Muscle of leg (tissue), 3 donors: ENCODE measurements at regions not wholly inside any gene's neighbourhood (a gene's known extent, or its start where the extent isn't known, plus 50 kb on each side); places are given as distances from the start of the nearest gene placed in this dataset.
"Not testable (repeated sequence)": the region's sequence is repeated elsewhere in the genome, so short reads cannot be mapped to it uniquely, and the experiment has no call there.

Experiments used
- DNase-seq: peaks from one replicate; pipeline ENCODE4 v3.0.0; 2013
- H3K27ac ChIP-seq: one replicate; pipeline ENCODE4 v1.5.1; 2013; ENCODE audit warnings: mild to moderate bottlenecking, low read length, control low read depth
- H3K27me3 ChIP-seq: one replicate; pipeline ENCODE4 v1.6.1; 2013; ENCODE audit warnings: low read length; ENCODE audit not compliant: control insufficient read depth, insufficient read depth
- H3K36me3 ChIP-seq: one replicate; pipeline ENCODE4 v1.6.1; 2013; ENCODE audit warnings: low read length; ENCODE audit not compliant: control insufficient read depth, insufficient read depth
- H3K4me1 ChIP-seq: one replicate; pipeline ENCODE4 v1.6.1; 2013; ENCODE audit warnings: low read length; ENCODE audit not compliant: control insufficient read depth, insufficient read depth
- H3K4me3 ChIP-seq: one replicate; pipeline ENCODE4 v1.5.1; 2013; ENCODE audit warnings: low read length, control low read depth
- H3K9me3 ChIP-seq: replicated peaks from 2 replicates; pipeline ENCODE4 v1.6.1; 2013; ENCODE audit warnings: low read depth, low read length; ENCODE audit not compliant: control insufficient read depth
- WGBS: methylation state at CpG from one replicate; pipeline ENCODE4 v1.1.5; 2013; ENCODE audit warnings: missing lambda C conversion rate; ENCODE audit not compliant: insufficient coverage; 5-methylcytosine and 5-hydroxymethylcytosine counted together

- 91% methylated on average over 5 of the region's 14 CpGs for WGBS
- H3K27me3 ChIP-seq, DNase-seq, H3K27ac ChIP-seq, H3K4me3 ChIP-seq, H3K9me3 ChIP-seq, H3K36me3 ChIP-seq, H3K4me1 ChIP-seq: not testable (repeated sequence)
Measured at GRCh38 chr1:121538148-121538547, 353.4 kb downstream of the SRGAP2C start.

- no peak for DNase-seq
- no CpG with 5 or more reads among the region's 2 CpGs for WGBS
Measured at GRCh38 chr1:121538943-121539575, 354.3 kb downstream of the SRGAP2C start.

DNA sequence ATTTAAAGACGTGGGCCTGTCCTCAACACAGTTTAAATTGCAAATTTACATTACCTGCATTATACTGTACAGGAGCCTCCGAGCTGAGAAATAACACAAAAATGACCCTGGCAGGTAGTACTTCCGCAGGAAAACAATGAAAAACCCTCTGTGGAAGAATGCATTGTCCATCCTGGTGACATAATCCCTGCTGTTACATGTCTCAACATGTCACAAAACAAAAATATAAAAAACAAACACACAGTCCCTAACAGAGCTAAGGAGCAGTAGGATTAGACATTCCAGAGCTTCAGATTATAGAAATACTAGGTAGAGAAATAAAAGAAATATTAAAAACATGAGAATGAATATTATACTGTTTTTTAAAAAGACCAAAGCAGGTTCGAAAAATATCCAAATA lies 359.2 kb downstream of the SRGAP2C start:
- WGBS: no CpG with 5 or more reads among the region's 4 CpGs
- H3K9me3 ChIP-seq, H3K27me3 ChIP-seq, H3K36me3 ChIP-seq, DNase-seq, H3K4me1 ChIP-seq, H3K27ac ChIP-seq, H3K4me3 ChIP-seq: not testable (repeated sequence)

More at GRCh38 chr1:121538943-121539575, 354.3 kb downstream of the SRGAP2C start:
- H3K9me3 ChIP-seq: no peaks in the 10 kb centered on the region
- no peaks in the 10 kb centered on the region for H3K36me3 ChIP-seq
- no peaks in the 10 kb centered on the region for H3K4me1 ChIP-seq
- H3K27ac ChIP-seq: no peak overlapping the region
- H3K4me3 ChIP-seq: no peak overlapping the region
- H3K27me3 ChIP-seq: no peaks in the 10 kb centered on the region

DNA sequence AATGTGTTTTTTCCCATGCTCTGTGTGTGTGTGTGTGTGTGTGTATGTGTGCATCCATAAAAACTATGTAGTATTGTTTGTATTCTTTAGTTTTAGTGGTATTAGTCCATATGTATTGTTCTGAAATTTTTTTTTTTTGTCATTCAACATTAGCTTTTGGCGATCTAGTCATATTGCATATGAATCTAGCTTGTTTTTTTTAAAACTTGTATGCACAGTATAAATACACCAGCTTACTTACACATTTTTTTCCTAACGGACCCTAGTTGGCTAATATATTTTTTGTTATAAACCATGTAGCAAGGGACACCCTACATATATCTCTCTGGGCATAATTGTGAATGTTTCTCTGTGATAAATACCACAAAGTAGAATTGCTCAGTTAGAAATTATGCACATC lies 359.7 kb downstream of the SRGAP2C start:
- no CpG with 5 or more reads among the region's 2 CpGs for WGBS
- H3K36me3 ChIP-seq: no peaks in the 10 kb centered on the region

GRCh38 chr1:121545899-121546298 lies 361.1 kb downstream of the SRGAP2C start:
- H3K27me3 ChIP-seq: not testable (repeated sequence)
- no CpG with 5 or more reads among the region's 3 CpGs for WGBS

More for the DNA sequence above, 359.7 kb downstream of the SRGAP2C start:
- Histone ChIP-seq H3K27me3 (no peaks in the 10 kb centered on the region), H3K4me1 (no peaks in the 10 kb centered on the region), H3K4me3 (no peak overlapping the region), H3K27ac (no peak overlapping the region), H3K9me3 (no peaks in the 10 kb centered on the region)
- no peak for DNase-seq

GRCh38 chr1:121546830-121547591 lies 362.2 kb downstream of the SRGAP2C start:
- no peaks in the 10 kb centered on the region for H3K27me3 ChIP-seq
- no peak for DNase-seq
- H3K4me3 ChIP-seq: no peak overlapping the region
- no peak overlapping the region for H3K27ac ChIP-seq
- H3K4me1 ChIP-seq: no peaks in the 10 kb centered on the region
- WGBS: no CpG with 5 or more reads among the region's 3 CpGs
- no peaks in the 10 kb centered on the region for H3K36me3 ChIP-seq
- no peaks in the 10 kb centered on the region for H3K9me3 ChIP-seq

More at GRCh38 chr1:121545899-121546298, 361.1 kb downstream of the SRGAP2C start:
- H3K4me3 ChIP-seq, H3K36me3 ChIP-seq, H3K4me1 ChIP-seq, DNase-seq, H3K27ac ChIP-seq, H3K9me3 ChIP-seq: not testable (repeated sequence)

DNA sequence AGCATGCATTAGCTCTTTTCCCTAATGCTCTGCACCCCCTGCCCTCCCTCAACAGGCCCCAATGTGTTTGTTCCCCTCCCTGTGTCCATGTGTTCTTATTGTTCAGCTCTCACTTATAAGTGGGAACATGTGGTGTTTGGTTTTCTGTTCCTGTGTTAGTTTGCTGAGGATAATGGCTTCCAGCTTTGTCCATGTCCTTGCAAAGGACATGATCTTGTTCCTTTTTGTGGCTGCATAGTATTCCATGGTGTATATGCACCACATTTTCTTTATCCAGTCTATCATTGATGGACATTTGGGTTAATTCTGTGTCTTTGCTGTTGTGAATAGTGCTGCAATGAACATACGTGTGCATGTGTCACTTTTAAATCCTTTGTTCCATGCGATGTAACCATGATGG lies 363.0 kb downstream of the SRGAP2C start:
- whole genome bisulfite sequencing: no CpG with 5 or more reads among the region's 2 CpGs
- H3K4me1 ChIP-seq, H3K27me3 ChIP-seq, DNase-seq, H3K27ac ChIP-seq, H3K36me3 ChIP-seq, H3K4me3 ChIP-seq, H3K9me3 ChIP-seq: not testable (repeated sequence)

DNA sequence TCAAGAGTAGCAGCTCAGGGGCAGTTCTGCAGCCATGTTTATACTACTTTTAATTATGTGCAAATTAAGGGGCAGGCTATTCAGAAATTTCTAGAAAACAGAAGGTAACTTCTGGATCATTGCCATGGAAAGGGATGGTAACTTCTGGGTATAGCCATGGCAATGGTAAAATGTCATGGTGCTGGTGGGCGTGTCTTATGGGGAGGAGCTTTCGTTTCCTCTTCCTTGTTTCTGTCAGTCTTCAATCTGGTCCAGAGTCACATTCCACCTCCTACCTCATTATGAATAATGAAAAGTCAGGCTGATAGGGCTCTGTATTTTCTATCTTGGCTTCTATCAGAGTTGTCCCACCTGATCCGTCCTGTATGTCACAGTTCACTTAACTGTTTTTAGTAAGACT lies 366.0 kb downstream of the SRGAP2C start:
- H3K36me3 ChIP-seq, H3K4me1 ChIP-seq, H3K27ac ChIP-seq, H3K4me3 ChIP-seq, DNase-seq, H3K9me3 ChIP-seq, H3K27me3 ChIP-seq: not testable (repeated sequence)
- no CpG with 5 or more reads among the region's 3 CpGs for WGBS

DNA sequence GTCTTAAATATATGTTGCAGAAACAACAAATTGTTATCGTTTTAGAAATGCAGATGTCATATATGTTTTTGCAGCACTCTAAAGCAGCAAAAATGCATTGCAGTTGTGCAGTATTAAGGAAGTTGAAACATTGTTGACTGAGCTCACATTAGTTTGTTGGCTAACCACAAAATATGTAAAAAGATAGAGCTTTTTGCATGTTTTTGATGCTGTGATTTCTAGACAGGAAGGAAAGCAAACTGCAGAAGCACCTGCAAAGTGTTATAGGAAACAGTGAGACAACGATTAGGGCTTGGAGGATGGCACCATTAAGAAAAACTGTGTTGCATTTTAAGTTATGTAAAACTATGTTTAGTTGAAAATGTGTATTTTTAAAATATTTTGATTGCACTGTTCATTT lies 366.7 kb downstream of the SRGAP2C start:
- H3K4me1 ChIP-seq, H3K27me3 ChIP-seq, DNase-seq, H3K27ac ChIP-seq, H3K36me3 ChIP-seq, H3K4me3 ChIP-seq, H3K9me3 ChIP-seq: not testable (repeated sequence)
- no CpG with 5 or more reads among the region's 2 CpGs for WGBS

DNA sequence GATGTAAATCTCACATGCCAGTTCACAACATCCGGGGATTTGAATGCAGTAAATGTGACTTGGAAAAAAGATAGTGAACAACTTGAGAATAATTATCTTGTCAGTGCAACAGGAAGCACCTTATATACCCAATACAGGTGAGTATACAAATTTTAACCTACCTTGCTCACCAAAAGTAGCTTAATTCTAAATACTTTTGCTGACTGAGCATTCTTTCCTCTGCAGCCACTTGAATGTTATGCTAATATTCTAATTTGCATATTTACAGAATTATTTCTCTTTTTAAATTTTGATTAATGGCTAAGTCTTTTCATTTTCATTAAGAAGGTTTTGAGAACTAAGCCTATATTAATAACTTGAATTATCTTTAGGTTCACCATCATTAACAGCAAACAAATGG lies 371.8 kb downstream of the SRGAP2C start:
- not testable (repeated sequence) for H3K27me3 ChIP-seq, H3K36me3 ChIP-seq, H3K9me3 ChIP-seq, H3K4me1 ChIP-seq, H3K27ac ChIP-seq, DNase-seq, H3K4me3 ChIP-seq
- WGBS: no CpG with 5 or more reads among the region's 1 CpG
